NCI-H524 treated with DMSO at 0.1 percent for 48 hours (cell line): ENCODE measurements at regions not wholly inside any gene's neighbourhood (a gene's known extent, or its start where the extent isn't known, plus 50 kb on each side); places are given as distances from the start of the nearest gene placed in this dataset.
"Not testable (repeated sequence)": the region's sequence is repeated elsewhere in the genome, so short reads cannot be mapped to it uniquely, and the experiment has no call there.

Source experiments
- DNase-seq: peaks from one replicate; lab custom pipeline; 2025; lab: John Stamatoyannopoulos, UW

DNA sequence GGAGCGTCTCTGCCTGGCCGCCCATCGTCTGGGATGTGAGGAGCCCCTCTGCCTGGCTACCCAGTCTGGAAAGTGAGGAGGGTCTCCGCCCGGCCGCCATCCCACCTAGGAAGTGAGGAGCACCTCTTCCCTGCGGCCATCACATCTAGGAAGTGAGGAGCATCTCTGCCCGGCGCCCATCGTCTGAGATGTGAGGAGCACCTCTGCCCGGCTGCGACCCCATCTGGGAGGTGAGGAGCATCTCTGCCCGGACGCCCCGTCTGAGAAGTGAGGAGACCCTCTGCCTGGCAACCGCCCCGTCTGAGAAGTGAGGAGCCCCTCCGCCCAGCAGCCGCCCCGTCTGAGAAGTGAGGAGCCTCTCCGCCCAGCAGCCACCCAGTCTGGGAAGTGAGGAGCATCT lies 84.5 kb downstream of the IDS start:
- not testable (repeated sequence) for DNase-seq

GRCh38 chrX:149398027-149398426 lies 107.1 kb downstream of the IDS start:
- no peak for DNase-seq

GRCh38 chrX:149392921-149393320 lies 112.2 kb downstream of the IDS start:
- DNase-seq, result no peak

DNA sequence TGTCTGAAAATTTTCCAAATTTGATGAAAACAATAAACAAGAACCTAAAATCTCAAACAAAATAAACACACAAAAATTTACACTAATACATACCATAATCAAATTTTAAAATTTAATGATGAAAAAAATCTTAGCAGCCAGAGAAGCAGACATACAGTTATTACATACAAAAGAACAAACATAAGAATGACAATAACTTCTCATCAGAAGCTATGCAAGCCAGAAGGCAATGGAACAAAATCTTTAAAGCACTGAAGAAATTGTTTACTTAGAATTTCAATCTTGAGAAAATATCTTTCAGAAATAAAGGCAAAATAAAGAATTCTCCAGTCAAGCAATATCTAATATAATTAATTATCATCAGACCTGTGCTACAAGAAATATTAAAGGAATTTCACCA lies 121.3 kb downstream of the IDS start:
- no peak for DNase-seq

- peak; percentile 23 for DNase-seq
Observed at GRCh38 chrX:149374751-149375150, 130.4 kb downstream of the IDS start.

GRCh38 chrX:149372866-149373265 lies 132.2 kb downstream of the IDS start:
- DNase-seq, result peak; percentile 61

DNA sequence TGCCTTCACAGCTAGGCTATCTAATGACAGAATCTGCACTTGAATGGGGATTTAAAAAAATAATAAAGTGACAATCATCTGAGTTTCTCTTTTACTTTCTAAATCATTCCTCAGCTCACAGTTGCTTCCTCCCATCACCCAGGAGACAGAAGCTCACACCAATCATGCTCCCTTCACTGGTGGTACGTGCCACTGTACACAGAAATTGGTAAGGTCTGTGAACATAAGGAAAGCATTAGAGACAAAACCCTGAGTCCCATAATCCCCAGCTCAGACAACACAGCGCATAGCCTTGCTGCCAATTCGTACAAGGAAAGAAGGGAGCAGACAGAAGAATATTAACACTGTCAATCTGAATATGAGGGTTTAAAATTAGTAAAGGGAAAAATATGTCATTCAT lies 133.1 kb downstream of the IDS start:
- no peak for DNase-seq

DNA sequence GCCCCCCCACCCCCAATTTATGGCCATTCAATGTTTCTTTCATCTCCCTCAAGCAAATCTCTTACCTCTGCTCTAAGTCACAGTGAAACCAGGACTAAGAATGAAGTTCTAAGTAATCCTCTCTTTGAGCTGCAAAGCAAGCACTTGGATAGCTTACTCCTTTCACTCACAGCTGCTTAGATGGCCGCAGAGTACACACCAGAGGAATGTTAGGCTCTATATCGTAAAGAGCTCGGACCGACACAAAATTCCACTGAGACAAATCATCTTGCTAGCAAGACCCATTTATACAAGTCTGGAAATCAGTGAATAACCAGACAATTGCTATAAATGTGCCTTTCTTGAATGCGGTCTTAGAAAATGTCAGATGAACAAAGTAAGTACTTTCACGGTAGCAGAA lies 135.0 kb downstream of the IDS start:
- DNase-seq, result no peak

DNA sequence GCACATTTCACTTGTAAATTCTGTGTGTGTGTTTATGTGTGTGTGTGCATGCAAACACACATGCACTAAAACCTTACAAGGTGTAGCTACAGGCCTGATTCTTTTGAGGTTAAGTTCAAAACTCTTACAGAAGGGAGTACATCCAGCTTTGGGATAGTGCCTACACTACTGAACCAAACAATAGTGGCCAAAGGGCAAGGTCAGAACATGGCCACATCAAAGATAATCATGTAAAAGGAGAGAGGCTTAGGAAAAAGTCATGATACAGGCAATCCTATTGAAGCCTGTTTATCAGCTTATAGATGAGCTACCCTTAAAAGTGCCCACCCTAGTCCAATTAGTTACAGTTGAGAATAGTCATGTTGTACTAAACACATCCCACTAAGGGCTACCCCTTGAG lies 139.6 kb downstream of the IDS start:
- no peak for DNase-seq

DNA sequence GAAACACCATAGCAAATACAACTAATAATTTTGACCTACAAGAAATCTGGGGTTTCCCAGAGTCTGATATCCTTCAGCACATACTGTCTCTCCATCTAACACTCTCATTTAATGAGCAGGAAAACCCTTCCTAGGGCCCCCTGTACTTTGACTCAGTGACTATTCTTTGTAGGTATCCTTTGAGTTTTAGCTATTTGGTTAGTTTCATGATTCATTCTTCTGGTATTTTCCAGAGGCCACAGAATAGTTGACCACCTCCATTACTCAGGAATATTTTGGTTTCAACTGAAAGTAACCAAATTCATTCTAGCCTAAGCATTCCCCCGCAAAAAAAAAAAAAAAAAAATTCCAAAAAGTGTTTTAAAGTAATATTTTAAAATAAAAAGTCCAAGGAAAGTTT lies 140.0 kb downstream of the IDS start:
- no peak for DNase-seq

DNA sequence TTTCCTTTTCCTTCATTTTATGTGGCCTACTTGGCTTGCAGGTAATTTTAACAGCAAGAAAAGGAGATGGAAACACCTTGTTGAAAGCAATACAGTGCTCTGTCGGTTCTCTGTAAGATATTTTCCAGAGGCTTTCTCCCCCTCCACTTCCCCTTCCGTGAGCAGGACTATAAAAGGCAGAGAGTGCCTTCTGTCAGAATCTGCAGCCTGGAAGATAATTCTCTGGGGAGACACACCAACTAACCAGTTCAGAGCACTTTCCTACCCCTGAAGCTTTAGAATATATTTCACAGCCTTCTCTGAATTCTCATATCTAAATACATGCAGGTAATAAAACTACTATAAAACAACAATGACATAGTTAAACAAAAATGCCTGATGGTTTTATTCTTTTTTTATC lies 141.1 kb downstream of the IDS start:
- DNase-seq, result no peak

DNA sequence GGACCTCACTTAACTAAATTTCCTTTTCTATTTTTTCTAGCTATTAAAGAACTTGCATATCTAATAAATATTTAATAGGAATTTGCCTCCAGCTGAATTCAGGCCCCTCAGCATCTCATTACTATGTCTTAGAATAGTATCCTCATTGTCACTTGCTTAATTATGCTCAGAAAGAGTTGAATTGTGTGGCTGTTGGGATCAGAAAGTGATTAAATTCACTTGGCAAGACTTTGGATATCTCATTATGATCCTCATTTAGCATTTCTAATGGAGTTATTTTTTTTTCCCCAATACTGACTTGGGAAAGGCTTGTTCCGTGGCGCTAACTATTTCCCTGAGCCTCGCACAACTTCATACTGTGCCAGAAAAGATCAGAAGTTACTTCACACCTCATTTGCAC lies 158.8 kb downstream of the IDS start:
- no peak for DNase-seq

DNA sequence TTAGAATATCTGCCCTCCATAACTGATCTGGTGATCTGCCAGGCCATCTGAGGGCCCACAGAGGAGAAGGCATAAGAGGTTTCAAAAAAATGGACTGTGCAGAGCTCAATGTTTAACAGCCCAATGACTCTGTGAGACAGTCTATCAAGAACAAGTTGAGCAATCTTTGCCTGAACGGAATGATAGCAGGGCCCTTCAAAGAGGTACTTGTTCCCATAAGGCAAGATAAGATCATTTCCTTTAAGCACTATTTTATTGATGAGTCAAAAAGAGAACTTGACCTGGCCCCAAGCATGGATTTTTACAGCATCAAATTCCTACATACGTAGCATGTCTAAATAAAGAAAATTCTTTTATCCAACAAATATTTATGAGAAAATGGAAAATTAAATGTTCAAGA lies 182.8 kb downstream of the IDS start:
- no peak for DNase-seq

DNA sequence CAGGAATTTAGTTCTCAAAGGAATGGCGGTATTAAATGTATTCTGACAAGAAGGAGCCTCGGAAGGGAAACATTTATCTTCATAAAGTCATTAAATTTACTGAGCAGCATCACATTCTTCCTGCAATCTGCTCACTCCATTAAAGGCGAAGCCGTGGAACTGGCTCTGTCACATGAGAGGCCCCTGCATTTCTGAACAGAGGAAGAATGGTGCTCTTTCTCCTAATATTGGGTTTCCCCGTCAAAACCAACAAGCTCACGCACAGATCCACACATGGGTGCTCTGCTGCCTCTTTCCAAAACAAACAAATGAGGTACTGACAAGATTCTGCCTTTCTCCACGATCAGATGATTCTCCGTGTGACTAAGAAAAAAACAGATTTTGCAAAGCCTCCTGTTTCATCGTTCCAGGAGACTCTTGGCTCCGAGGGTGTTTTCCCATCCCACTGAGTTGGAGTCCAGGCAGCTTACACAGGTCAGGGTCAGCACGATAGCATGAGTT lies 191.2 kb downstream of the IDS start:
- no peak for DNase-seq

DNA sequence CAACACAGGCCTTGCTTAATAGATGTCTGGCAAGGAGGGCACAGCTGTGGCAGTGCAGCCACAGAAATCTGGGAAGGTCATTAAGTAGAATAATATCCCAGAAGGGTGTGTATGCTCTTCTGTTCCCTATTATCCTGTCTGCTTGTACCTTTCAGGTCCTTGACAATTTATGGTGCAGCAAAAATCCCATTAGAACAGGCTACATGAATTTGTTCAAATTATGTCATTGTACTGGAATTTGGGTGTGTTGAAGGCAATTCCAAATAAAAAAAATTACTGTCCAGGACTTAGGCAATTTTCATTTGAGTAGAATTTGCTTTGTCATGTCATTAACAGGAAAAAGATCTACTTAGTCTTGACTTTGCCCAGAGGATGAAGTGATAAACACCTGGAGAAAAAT lies 192.1 kb downstream of the IDS start:
- DNase-seq, result peak; percentile 72

GRCh38 chrX:149312097-149312496 lies 193.0 kb downstream of the IDS start:
- DNase-seq, result no peak

GRCh38 chrX:149302705-149303104 lies 202.4 kb downstream of the IDS start:
- no peak for DNase-seq

DNA sequence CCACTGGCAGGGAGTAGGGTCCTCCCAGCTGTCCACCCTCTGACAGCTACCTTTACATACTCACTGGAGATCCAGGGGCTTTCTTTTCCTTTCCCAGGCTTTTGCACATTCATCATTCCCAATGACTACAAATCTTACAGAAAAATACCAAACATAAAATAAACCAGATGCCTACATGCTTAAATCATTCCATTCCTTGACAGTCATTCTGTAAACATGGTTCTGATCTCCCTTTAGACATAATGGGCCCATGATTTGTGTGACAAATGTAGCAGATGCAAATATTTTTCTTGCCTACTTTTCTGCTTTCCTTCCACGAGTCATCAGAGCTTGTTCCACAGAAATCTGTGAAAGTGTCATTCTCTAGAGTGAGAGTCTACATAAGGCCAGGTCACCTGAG lies 207.0 kb downstream of the IDS start:
- no peak for DNase-seq

- DNase-seq, result no peak
Observed at GRCh38 chrX:149296092-149296491, 209.0 kb downstream of the IDS start.

DNA sequence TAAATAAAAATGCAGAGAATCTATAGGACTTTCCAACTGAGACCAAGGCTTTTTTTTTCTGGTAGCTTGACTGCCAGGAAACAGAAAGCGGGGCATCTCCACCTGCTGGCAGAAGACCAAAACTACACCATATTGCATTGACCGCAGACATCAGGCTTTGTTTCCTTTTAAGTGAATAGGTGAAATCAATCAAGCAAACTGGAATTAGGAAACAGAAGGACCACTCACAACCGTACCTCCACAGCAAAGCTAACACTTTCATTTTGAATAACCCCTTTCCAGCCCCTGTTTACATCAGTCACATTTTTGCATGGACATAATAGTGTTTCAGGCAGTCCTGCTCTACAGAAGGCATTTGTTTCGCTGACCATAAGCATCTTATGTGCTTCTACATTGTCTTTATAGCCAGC lies 218.2 kb downstream of the IDS start:
- DNase-seq, result no peak

DNA sequence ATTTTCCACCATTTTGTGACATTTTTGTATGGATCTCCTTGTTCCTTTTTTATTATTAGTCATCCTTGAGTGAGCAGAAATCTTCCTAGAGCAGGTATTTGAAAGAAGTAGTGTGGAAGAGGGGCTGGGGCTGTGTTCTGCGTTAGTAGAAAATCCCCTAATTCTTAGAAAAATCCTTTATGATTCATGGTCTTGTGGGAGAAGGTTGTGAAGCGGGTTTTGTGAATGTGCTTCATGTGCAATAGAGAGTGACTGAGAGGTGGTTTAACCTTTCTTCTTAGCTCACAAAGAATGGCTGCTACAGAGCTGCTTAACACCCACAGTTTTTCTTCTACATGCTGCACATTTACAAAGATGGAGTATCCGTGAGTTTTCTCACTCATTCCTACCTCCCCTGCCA lies 220.5 kb downstream of the IDS start:
- DNase-seq, result no peak

DNA sequence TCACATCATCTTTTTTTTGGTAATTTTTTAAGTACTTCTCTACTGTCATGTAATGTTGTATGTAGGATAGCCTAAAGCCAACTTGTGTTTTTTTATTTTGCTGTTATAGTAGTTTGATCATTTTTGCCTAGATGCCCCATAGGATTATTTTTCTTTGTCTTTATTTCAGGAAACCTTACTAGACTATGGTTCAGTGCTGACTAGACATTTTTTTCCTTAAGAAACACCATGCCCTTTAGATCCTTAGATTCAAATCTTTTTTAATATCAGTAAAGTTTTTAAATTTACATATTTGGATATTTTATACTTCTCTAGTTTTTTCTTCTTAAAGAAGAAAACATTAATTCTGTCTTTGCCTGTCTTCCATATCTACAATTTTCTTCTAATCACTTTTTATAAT lies 221.3 kb downstream of the IDS start:
- DNase-seq, result no peak

DNA sequence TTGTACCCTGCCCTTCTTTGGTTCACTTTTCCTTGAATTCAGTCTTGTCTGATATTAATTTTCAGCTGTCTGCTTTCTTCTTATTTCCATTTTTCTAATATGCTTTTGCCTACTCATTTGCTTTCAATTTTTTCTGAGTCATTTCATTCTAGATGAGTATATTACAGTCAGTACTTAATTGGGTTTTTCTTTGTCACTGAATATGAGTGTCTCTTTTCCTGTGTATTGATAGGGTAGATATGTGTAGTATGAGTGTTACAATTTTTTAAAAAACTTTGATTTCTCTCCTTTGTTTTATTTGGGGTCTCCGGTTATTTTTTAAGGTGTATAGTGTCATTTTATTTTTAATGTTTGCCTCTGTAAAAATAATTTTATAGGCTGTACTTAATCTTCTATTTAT lies 222.2 kb downstream of the IDS start:
- no peak for DNase-seq

GRCh38 chrX:149280011-149280410 lies 225.1 kb downstream of the IDS start:
- DNase-seq, result no peak

DNA sequence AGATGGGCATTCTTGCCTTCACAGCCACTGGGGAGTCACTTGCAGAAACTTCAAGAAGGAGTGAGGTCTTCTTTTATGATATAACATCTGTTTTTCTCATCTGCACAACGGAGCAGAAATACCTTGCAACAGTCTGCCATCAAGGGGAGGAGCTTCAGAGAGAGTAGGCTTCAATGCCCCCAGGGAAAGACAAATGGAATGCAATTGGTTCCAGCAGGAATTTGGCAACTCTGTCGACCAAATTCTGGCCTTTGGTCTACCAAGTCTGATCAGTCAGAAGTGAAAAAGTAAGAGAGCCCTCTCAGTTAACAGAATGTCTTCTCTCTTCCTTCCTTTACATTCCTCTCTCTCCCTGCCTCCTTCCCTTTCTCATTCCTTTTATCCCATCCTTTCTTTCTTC lies 229.3 kb downstream of the IDS start:
- no peak for DNase-seq
